ENCODE measurements at regions not wholly inside any gene's neighbourhood (a gene's known extent, or its start where the extent isn't known, plus 50 kb on each side); places are given as distances from the start of the nearest gene placed in this dataset.
"Not testable (repeated sequence)": the region's sequence is repeated elsewhere in the genome, so short reads cannot be mapped to it uniquely, and the experiment has no call there.

- Histone ChIP-seq H3K36me3 (ENCODE audit: control insufficient read depth, insufficient read depth, low read length) (no peaks in the 10 kb centered on the region), H3K27me3 (ENCODE audit: control insufficient read depth, insufficient read depth, low read length) (no peaks in the 10 kb centered on the region), H3K4me3 (ENCODE audit: low read depth, low read length) (no peak overlapping the region)
- no peak for TF ChIP-seq CTCF (IDR thresholded peaks at IDR 0.05; ENCODE audit: insufficient read depth, low read length, poor library complexity, severe bottlenecking)
- no peak for DNase-seq (ENCODE audit: low read depth)
Measured at GRCh38 chr12:131387281-131388163, 323.4 kb upstream of the SFSWAP start.

GRCh38 chr12:131388164-131389053 is 322.5 kb upstream of the SFSWAP start:
- DNase-seq (ENCODE audit: low read depth); H3K4me3 ChIP-seq (ENCODE audit: low read depth, low read length); H3K36me3 ChIP-seq (ENCODE audit: control insufficient read depth, insufficient read depth, low read length); H3K27me3 ChIP-seq (ENCODE audit: control insufficient read depth, insufficient read depth, low read length): not testable (repeated sequence)

- no peaks in the 10 kb centered on the region for H3K36me3 ChIP-seq (ENCODE audit: control insufficient read depth, insufficient read depth, low read length)
- TF ChIP-seq CTCF (IDR thresholded peaks at IDR 0.05; ENCODE audit: insufficient read depth, low read length, poor library complexity, severe bottlenecking), result no peak
- no peak for DNase-seq (ENCODE audit: low read depth)
- no peak overlapping the region for H3K4me3 ChIP-seq (ENCODE audit: low read depth, low read length)
- H3K27me3 ChIP-seq (ENCODE audit: control insufficient read depth, insufficient read depth, low read length), result no peaks in the 10 kb centered on the region
Measured at GRCh38 chr12:131389054-131390013, 321.6 kb upstream of the SFSWAP start.

- Histone ChIP-seq H3K27me3 (ENCODE audit: control insufficient read depth, insufficient read depth, low read length) (no peaks in the 10 kb centered on the region), H3K36me3 (ENCODE audit: control insufficient read depth, insufficient read depth, low read length) (no peaks in the 10 kb centered on the region), H3K4me3 (ENCODE audit: low read depth, low read length) (no peak overlapping the region)
- no peak for DNase-seq (ENCODE audit: low read depth)
- TF ChIP-seq CTCF (IDR thresholded peaks at IDR 0.05; ENCODE audit: insufficient read depth, low read length, poor library complexity, severe bottlenecking), result no peak
Measured at GRCh38 chr12:131390412-131391334, 320.2 kb upstream of the SFSWAP start.

GRCh38 chr12:131391399-131391798 is 319.5 kb upstream of the SFSWAP start:
- DNase-seq (ENCODE audit: low read depth), result no peak
- H3K27me3 ChIP-seq (ENCODE audit: control insufficient read depth, insufficient read depth, low read length), result no peaks in the 10 kb centered on the region
- H3K36me3 ChIP-seq (ENCODE audit: control insufficient read depth, insufficient read depth, low read length), result no peaks in the 10 kb centered on the region
- no peak overlapping the region for H3K4me3 ChIP-seq (ENCODE audit: low read depth, low read length)
- no peak for TF ChIP-seq CTCF (IDR thresholded peaks at IDR 0.05; ENCODE audit: insufficient read depth, low read length, poor library complexity, severe bottlenecking)

GRCh38 chr12:131394752-131395151 is 316.1 kb upstream of the SFSWAP start:
- not testable (repeated sequence) for H3K4me3 ChIP-seq (ENCODE audit: low read depth, low read length); H3K27me3 ChIP-seq (ENCODE audit: control insufficient read depth, insufficient read depth, low read length); DNase-seq (ENCODE audit: low read depth); H3K36me3 ChIP-seq (ENCODE audit: control insufficient read depth, insufficient read depth, low read length)

- H3K4me3 ChIP-seq (ENCODE audit: low read depth, low read length); DNase-seq (ENCODE audit: low read depth); H3K27me3 ChIP-seq (ENCODE audit: control insufficient read depth, insufficient read depth, low read length); H3K36me3 ChIP-seq (ENCODE audit: control insufficient read depth, insufficient read depth, low read length): not testable (repeated sequence)
Measured at GRCh38 chr12:131395209-131395684, 315.6 kb upstream of the SFSWAP start.
